GM21825 (cell line): ENCODE measurements at regions not wholly inside any gene's neighbourhood (a gene's known extent, or its start where the extent isn't known, plus 50 kb on each side); places are given as distances from the start of the nearest gene placed in this dataset.

Experiments used
- ATAC-seq: cut with Tn5 transposase; IDR thresholded peaks from one replicate; pipeline ENCODE4 v1.9.1; 2021; ENCODE audit warnings: mild to moderate bottlenecking, moderate library complexity; ENCODE audit not compliant: unreplicated experiment

DNA sequence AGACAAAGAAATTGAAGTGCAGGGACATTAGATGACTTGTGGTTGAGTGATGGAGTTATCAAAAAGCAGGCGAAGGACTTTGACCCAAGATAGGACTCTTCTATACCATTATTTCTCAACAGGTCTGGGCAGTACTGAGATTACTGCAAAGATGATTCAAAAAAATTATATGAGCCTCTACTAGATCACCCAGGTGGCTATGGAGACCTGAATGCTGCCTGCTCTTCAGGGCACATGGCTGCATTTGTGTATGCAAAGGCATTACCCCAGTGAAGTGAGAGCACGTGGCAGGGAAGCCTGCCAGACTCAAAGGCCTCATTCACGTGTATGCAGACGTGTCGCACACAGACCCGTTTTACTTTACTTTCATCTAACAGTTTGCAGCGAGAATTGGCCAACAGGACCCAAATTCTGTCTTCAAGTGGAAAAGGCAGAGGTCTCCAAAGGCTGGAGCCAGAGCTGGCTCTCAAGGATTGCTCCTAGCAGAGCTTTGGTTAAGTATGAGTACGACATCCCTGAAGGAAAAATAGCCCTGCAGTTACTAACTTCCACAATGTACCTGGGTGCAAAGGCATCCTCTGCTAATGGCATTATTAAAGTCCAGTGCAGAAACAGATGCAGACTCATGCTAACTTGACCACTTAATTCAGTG is 113.8 kb upstream of the ARMC2 start:
- no peak for ATAC-seq

DNA sequence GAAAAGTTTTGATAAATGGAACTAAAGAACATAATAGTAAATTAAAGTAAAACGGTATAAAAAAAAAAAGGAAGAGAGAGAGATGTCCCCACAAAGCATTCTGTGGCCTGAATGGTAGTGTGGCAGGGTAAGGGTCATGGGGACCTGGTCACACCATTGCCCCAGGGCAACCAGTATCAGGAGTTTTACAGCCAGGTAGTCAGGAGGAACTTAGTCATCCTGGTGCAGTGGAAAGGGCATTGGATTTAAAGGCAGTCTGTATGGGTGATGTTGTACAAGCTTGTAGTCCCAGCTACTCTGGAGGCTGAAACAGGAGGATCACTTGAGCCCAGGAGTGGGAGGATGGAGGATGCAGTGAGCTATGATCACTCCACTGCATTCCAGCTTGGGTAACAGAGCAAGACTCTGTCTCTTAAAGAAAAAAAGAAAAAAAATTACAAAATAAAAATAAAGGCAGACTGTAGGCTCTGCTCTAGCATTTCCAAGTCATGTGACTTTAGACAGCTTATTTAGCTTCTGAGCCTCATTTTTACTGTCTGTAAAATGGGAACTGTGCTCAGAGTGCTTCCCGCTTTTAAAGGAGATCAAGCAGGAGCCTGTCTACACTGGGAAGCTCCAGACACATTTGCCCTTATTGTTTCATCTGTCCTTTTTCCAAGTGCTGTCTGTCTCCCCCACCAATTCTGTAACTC is 112.8 kb upstream of the ARMC2 start:
- no peak for ATAC-seq

DNA sequence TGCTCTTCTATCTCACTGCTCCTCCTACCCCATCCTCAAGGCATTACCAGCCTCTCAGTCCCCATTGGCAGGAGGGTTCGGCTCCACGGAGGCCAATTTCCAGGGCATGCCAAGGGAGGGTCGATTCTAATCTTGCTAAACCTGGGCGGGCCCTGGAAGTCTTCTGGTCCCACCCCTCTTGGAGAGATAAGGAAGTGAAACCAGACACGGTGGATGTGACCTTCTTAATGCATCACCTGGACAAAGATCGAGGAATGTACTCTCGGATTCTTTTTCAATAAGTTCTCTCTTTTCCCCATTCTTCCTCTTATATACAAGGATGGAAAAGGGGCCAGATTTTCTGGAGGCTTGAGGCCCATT is 112.2 kb upstream of the ARMC2 start:
- ATAC-seq: no peak

DNA sequence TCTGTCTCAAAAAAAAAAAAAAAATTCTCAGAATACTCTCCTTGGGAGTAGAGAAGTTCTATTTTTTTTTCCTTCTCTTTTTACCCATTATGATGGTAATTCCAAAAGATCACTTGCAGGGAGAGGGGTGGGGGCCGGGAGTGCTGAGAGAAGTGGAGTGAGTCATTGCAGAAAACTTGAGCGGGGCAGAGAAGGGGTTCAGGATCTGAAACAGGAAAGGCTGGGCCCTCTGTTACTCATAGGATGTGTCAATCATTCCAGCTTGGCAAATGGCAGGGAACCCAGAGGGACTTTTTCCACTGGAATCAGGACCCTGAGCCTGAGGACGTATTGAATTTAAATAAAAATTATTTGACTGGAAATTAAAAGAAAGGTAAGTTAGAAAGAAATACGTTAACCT is 111.4 kb upstream of the ARMC2 start:
- no peak for ATAC-seq

DNA sequence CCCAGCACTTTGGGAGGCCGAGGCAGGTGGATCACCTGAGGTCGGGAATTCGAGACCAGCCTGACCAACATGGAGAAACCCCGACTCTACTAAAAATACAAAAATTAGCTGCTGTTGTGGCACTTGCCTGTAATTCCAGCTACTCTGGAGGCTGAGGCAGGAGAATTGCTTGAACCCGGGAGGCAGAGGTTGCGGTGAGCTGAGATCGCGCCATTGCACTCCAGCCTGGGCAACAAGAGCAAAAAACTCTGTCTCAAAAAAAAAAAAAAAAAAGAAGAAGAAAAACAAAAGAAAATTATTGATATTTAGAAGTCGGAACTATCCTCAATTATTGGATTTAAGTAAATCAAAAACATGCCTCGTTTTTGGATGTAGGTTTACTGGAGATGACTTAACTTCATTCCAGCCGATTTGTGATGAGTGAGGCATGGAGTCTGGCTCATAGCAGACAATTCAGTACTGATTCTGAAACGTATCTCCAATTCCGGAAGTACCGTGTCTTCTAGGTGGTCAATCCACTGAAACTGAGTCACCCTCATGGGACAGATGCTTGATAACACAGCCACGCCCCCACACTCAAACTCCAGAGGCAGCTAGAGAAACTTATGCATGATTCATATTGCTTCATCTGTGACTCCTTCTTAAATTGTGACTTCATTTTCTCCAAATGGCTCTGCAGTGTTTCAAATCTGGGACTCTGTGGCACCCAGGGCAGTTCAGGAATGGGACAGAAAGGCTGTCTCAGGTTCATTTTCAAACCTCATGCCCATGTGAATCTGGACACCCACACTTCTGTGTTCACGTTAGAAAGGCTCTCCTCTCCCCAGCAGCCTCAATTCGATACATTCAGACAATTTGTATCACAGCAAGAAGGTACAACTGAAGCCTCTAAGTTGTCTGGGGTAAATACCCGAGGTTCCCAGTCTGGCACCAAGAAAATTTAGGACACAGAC is 110.4 kb upstream of the ARMC2 start:
- no peak for ATAC-seq

DNA sequence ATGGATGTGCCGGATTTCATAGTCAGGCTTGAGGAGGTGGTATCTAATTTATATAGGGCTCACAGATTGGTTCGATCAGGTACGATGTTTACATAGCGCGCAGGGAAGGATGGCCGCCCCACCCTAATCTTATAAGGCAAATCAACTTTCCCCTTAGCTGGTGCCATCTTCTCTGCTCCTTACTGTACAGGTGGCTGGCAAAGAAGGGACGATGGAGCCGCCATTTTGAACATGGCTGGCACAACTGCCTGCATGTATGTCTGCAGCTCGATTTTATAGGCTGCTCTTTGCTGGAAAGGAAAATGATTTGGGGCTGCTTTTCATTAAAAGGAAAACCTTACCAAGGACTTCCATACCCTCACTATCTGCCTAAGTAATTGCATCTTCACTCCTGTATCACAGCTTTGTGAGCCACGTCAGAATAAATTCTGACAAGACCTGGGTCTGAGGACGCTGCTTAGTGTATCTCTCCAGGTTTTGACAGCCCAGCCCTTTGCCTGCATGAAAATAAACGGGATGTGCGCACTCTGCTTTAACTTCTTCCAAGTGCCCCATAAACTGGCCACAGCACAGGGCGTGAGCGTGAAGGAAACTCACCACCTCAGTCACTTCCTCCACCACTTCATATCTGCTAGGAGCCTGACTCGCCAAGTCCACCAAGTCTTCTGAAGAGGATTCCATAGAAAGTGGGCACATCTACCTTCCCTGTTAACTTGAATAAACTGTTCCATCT is 109.4 kb upstream of the ARMC2 start:
- ATAC-seq: no peak

DNA sequence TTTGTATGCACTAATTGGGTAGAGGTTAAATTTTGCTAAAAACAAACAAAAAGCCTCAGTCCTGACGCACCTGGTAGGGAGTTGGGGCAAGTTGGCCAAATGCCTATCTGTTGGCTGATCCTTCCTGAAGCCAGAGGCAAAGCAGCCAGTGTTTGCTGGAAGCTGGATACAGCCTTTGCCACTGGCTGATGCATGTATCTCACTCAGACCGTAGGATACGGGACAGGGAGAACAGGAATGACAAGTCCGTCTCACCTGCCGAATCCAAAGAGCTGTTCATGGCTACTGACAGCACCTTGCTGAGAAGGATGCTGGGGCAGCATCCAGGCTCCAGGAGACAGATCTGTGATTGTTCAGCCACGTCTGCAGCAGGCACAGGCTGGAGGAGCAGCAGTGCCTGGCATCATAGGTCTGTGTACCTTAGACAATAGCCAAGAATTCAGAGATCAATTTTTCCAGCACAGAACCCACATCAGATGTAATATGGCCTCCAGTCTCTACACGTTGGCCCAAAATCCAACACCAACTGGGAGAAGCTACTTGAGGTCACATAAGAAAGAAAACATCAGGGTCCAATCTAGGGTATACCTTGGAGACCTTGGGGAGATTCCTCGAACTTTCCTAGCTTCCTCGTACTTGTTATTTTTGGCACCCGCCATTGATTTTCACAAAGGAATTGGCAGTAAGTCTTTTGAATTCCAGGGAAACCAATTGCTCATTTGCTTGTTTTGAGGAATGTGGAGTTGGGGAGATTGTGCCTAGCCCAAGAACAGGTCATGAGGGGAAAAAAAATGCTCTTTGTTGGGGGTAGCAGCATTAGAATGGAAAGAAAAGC is 108.5 kb upstream of the ARMC2 start:
- no peak for ATAC-seq

DNA sequence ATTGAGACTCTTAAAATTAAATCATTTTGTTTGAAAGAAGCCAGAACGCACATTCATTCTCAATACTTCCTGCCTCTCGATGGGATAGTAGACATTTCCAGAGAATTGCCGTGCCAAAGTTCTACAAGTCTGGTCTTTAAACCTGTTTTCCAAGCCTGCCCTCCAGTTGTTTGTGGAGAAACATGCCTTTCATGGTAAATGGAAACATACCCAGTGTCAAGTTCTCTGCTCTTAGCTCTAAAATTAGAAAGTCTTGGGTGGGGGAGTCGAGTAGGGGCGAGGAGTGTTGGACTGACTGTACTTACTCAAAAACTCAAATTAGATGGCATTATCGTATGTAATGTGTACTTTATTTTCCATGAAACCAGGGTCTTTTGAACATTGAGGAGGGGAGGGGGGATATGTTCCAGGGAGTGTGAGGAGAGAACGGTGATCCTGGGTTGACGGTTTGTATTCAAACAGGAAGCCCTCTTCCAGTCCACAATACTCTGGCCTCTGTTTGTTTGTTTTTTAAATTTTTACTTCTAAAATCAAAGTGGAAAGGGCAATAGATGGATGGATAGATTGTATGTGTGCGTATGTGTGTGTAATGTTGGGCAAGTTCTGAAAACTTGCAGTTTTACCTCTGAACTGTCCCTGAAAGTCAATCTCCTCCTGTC is 106.8 kb upstream of the ARMC2 start:
- ATAC-seq: no peak

DNA sequence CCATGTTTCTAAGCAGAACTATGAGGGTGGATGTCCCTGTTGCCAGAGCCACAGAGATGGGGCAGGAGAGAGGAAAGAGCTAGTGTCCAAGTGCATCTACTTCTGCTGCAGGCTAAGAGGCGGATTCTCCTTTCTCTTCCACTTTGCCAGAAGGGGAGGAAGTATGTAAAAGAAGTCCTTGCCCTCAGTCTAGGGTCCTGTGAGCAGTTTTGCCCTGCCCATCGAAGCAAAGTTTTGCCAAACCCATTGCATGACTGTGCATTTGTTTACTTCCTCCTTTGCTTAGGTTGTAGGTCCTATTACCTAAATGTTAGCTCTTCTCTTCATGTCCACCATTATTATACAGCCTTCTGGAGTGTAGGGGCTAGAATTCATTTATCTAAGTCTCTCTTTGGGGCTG is 106.2 kb upstream of the ARMC2 start:
- ATAC-seq: no peak

DNA sequence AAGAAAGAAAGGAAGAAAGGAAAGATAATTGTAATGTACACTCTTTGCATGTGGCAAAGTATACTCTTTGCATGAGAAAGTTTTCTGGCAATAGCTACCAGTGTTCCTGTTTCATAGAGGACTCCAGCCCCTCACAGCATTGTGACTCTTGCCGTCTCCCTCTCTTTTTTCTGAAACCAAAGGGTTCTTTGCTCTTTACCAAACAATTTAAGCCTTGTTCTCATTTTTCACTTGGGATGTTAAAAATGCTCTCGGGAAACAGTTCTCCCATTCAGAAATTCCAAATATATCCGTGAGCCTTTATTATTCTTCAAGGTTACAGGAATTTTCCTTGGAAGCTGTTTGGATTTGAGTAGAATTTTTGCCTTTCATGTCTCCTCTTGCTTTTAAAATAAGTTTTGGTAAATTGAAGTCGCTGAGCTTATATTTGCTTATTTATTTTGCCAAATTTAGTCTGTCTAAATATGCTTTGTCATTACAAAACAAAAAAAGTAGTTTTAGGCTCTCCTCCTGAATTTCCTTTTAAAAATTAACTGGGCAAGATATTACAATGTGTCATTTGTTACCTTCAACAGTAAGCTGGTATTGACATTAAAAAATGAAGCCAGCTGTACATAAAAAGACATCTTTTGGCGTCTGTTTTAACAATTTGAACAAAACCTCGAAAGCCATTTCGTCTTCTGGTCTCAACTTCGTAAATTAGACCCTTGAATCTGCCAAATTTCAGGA is 103.8 kb upstream of the ARMC2 start:
- ATAC-seq: no peak

DNA sequence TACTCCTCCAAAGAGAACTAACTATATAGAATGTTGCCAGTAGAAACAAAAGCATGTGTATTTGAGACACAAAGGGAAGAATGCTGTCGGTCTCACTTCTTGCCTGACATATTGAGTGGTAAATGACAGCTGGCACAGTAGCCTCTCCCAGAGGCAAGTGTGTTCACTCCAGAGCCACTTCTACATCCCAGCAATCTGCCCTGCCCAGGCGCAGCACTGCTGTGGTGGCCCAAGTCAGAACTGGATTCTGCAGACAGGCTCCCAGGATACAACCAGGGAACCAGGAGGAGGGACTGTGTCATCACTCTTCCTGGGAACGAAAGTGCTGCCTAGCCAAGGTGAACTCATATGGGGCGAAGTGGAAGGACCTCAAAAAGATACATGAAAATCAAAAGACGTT is 103.2 kb upstream of the ARMC2 start:
- ATAC-seq: no peak

DNA sequence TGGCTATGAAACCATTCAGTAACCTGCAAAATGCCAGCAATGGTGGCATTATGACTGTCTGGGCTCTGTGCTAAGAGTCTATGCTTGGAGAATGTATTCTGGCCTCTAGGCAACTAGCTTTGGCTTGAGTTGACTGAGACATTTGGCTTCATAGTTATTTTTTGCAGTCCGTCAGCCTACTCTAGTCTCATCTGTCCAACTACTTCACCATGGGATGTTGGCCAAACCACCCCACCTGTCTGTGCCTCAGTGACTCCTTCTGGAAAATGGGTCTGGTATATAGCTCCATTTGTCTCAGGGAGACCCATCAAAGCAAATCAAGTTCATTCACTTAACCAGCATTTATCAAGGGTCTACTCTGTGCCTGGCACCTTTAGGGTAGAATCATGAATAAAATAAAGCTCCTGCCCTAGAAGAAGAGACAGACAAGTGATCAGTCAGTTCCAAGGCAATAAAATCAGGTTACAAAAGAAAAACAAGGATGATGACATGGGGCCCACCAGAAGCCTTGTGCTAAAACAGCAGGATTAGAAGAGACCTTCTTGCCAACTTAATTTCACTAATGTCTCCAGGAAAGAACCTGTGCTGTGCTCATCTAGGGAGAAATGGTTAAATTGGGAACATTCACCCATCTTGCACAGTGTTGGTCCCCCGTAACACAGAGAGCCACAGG is 102.4 kb upstream of the ARMC2 start:
- ATAC-seq: no peak

DNA sequence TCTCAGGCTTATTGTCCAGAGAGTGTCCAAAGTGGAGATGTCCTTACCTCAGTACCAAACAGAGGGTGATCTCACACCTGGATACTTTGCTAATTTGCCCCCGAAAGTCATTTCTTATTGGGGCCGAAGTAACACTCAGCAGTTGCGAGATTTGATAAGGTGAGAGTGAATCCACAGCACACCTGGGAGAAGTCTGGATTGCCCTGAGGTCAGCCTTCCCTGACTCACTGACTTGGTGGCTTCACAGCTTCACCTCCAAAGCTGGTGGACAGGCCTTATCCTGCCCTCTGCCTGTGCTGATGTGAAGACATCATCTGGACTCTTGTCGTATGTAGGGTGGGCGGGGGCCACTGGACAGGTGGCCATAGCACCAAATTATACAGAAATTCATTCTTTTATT is 101.9 kb upstream of the ARMC2 start:
- no peak for ATAC-seq

DNA sequence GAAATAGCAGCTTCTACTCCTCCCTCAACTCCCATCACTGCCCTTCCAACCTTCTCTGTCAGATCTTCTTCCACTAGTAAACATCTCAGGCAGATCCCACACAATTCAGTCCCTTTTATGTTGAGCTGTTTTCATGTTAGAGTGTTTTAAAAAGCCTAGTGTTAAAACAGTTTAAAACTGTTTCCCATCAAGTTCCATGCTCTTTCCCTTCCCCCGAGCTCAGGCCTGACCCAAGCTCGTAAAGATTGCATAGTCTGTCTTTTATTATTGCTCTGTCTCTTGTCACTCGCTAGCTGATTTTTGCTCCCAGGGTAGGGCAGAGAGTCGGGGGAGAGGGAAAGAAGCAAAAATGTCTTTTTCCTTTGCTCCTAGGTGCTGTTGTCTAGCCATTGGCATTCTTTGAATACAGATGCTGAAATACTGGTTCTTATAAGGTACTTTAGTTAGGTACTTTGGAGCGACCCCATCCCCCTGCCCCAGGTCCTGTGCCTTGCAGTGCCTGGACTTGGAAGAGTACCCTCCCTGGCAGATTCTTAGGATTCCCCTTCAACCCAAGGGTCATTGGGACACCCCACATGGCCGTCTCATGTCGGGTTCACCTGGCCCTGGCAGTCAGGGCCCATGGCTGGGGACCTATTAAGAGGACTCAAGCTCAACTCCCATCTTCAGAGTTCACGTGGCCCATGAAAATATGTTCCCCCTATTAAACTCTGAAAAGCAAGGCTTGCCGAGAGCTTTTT is 101.2 kb upstream of the ARMC2 start:
- no peak for ATAC-seq

DNA sequence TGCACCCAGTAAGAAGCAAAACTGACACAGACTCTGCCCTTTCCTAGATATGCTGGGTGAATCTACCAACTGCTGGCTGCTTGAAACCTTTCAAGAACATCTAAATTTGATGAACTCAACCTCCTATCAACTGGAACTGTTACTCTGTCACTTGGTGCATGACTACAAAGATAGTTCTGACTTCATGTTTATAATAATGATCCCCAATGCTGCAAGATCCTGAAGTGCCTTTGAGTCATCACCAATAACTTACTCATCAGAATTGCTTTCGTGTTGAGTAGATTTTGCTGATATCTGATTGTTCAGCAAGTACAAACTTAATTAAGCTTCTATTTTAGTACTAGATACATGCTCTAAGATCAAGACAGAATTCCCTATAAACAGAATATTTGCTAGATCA is 100.2 kb upstream of the ARMC2 start:
- no peak for ATAC-seq

DNA sequence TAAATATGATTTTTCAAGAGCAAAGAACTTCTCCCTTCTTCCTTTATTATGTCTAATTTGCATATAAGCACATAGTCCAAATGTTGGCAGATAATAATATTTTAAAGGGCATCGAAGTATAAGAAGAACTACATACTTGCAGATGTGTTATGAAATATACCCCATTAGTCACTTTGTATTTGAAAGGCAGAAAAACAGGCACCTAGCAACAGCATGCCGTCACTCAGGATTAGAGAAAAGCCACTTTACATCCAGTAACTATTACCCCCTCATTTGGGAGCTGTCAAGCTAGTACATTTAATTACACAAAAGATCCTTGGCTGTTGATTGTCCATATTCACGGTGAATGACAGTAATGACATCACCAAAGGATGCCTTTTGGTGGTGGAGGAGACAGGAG is 99.3 kb upstream of the ARMC2 start:
- no peak for ATAC-seq

DNA sequence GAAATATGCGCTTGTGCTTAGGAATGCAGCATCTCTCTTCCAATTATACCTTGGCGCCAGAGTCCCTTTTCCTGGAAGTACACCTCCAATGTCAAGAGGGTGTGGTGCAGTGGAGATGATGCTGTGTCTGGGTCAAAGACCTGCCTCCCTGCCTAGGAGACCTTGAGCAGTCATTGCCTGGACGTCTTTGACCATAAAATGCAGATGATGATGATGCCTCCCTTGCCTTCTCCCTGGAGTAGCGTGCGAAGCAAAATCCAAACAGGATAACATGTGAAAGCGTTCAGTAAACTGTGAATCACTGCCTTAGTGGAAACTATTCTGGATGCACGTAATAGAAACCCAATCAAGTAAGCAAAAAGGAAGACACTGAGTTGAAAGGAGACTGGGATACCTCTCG is 97.4 kb upstream of the ARMC2 start:
- no peak for ATAC-seq

DNA sequence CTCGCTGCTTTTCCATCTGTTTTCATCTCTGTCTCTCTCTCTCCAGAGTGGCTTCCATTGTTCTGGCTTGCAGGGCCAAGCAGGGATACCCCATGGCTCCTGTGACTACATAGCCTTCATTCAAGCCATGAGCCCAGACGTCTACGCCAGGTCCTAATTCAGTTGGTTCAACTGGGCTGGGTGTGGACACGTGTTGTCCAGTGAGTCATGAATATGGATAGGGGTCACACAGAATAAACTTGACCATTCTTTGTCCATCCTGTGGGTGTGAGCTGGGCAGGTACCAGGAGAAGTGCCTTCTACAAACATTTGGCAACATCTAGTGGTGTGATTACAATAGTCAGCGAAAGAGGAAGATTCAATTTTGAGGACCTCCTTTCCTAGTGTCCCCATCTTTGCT is 96.9 kb upstream of the ARMC2 start:
- ATAC-seq: no peak
